ENCODE measurements at regions not wholly inside any gene's neighbourhood (a gene's known extent, or its start where the extent isn't known, plus 50 kb on each side); places are given as distances from the start of the nearest gene placed in this dataset.
A peak's percentile ranks its signal among the peaks of the same experiment; 100 is the strongest.
"Not testable (repeated sequence)": the region's sequence is repeated elsewhere in the genome, so short reads cannot be mapped to it uniquely, and the experiment has no call there.

- POLR2A ChIA-PET (ENCODE audit: unreplicated experiment), result no interaction called here
- DNase-seq, result peak in 1 of 2 experiments; percentile 77
- Histone ChIP-seq H4K20me1 (ENCODE audit: insufficient read depth) (no peaks in the 10 kb centered on the region), H3K9me3 (ENCODE audit: insufficient read depth, low read depth) (peaks cover 5% of the 10 kb centered on the region; the same call in 1 of the 2 replicates), H3K4me3 (no peak overlapping the region), H3K27me3 (ENCODE audit: insufficient read depth, low read depth) (no peaks in the 10 kb centered on the region), H3K36me3 (ENCODE audit: low read depth) (no peaks in the 10 kb centered on the region), H3F3A (ENCODE audit: insufficient read depth, low read depth) (peaks cover 14% of the 10 kb centered on the region; the same call in 1 of the 2 replicates), H3K4me2 (peak overlapping the region; percentile 12; the same call in 1 of the 2 replicates), H3K27ac (peak overlapping the region; percentile 52), H3K79me2 (ENCODE audit: low read depth) (no peaks in the 10 kb centered on the region), H3K4me1 (replicated peaks; ENCODE audit: insufficient read depth) (peaks cover 38% of the 10 kb centered on the region), H2AFZ (no peak overlapping the region), H3K9me2 (ENCODE audit: insufficient read depth) (no peaks in the 10 kb centered on the region)
- intact Hi-C loops (cut with micrococcal nuclease; ENCODE audit: unreplicated experiment), result no loop called here
- CTCF ChIA-PET, result interaction anchor here (1.0 kb wide), 1 partner anchor 19 kb away, joined by 11 read pairs; no protein-coding TSS in a partner anchor
- TF ChIP-seq, protein P1, sequence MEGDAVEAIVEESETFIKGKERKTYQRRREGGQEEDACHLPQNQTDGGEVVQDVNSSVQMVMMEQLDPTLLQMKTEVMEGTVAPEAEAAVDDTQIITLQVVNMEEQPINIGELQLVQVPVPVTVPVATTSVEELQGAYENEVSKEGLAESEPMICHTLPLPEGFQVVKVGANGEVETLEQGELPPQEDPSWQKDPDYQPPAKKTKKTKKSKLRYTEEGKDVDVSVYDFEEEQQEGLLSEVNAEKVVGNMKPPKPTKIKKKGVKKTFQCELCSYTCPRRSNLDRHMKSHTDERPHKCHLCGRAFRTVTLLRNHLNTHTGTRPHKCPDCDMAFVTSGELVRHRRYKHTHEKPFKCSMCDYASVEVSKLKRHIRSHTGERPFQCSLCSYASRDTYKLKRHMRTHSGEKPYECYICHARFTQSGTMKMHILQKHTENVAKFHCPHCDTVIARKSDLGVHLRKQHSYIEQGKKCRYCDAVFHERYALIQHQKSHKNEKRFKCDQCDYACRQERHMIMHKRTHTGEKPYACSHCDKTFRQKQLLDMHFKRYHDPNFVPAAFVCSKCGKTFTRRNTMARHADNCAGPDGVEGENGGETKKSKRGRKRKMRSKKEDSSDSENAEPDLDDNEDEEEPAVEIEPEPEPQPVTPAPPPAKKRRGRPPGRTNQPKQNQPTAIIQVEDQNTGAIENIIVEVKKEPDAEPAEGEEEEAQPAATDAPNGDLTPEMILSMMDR (conservative IDR thresholded peaks at IDR 0.05), result no peak
- TF ChIP-seq EZH2 (IDR thresholded peaks at IDR 0.05; ENCODE audit: low read depth), result no peak
- BruUV-seq (replicated peaks), result no TSS peak
Measured at GRCh38 chr7:142568435-142569097, 180.7 kb upstream of the PRSS1 start.

GRCh38 chr7:142567201-142568075, 181.8 kb upstream of the PRSS1 start:
- H3K9me2 ChIP-seq (ENCODE audit: insufficient read depth), result no peaks in the 10 kb centered on the region
- H2AFZ ChIP-seq, result no peak overlapping the region
- no peaks in the 10 kb centered on the region for H3K36me3 ChIP-seq (ENCODE audit: low read depth)
- ChIA-PET CTCF (no interaction called here), POLR2A (ENCODE audit: unreplicated experiment) (no interaction called here)
- TF ChIP-seq, protein P1 (conservative IDR thresholded peaks at IDR 0.05), result no peak
- no peak for TF ChIP-seq EZH2 (IDR thresholded peaks at IDR 0.05; ENCODE audit: low read depth)
- peaks cover 14% of the 10 kb centered on the region; the same call in 1 of the 2 replicates for H3F3A ChIP-seq (ENCODE audit: insufficient read depth, low read depth)
- peaks cover 5% of the 10 kb centered on the region; the same call in 1 of the 2 replicates for H3K9me3 ChIP-seq (ENCODE audit: insufficient read depth, low read depth)
- BruUV-seq (replicated peaks), result no TSS peak
- H3K27ac ChIP-seq, result no peak overlapping the region
- H3K4me2 ChIP-seq, result no peak overlapping the region; the same call in 1 of the 2 replicates
- no peak for DNase-seq
- no peaks in the 10 kb centered on the region for H3K79me2 ChIP-seq (ENCODE audit: low read depth)
- intact Hi-C loops (cut with micrococcal nuclease; ENCODE audit: unreplicated experiment), result no loop called here
- peaks cover 48% of the 10 kb centered on the region for H3K4me1 ChIP-seq (replicated peaks; ENCODE audit: insufficient read depth)
- H4K20me1 ChIP-seq (ENCODE audit: insufficient read depth), result no peaks in the 10 kb centered on the region
- no peak overlapping the region for H3K4me3 ChIP-seq
- H3K27me3 ChIP-seq (ENCODE audit: insufficient read depth, low read depth), result no peaks in the 10 kb centered on the region

- intact Hi-C loops (cut with micrococcal nuclease; ENCODE audit: unreplicated experiment), result no loop called here
- Histone ChIP-seq H3F3A (ENCODE audit: insufficient read depth, low read depth) (peaks cover 14% of the 10 kb centered on the region; the same call in 1 of the 2 replicates), H3K9me2 (ENCODE audit: insufficient read depth) (no peaks in the 10 kb centered on the region), H3K4me3 (no peak overlapping the region), H2AFZ (no peak overlapping the region), H3K27ac (no peak overlapping the region), H4K20me1 (ENCODE audit: insufficient read depth) (no peaks in the 10 kb centered on the region), H3K36me3 (ENCODE audit: low read depth) (no peaks in the 10 kb centered on the region), H3K9me3 (ENCODE audit: insufficient read depth, low read depth) (peaks cover 5% of the 10 kb centered on the region; the same call in 1 of the 2 replicates), H3K4me1 (replicated peaks; ENCODE audit: insufficient read depth) (peaks cover 45% of the 10 kb centered on the region), H3K79me2 (ENCODE audit: low read depth) (no peaks in the 10 kb centered on the region), H3K27me3 (ENCODE audit: insufficient read depth, low read depth) (no peaks in the 10 kb centered on the region), H3K4me2 (no peak overlapping the region)
- BruUV-seq (replicated peaks), result no TSS peak
- no peak for TF ChIP-seq EZH2 (IDR thresholded peaks at IDR 0.05; ENCODE audit: low read depth)
- TF ChIP-seq, protein P1 (conservative IDR thresholded peaks at IDR 0.05), result no peak
- CTCF ChIA-PET, result no interaction called here
- DNase-seq, result no peak
- POLR2A ChIA-PET (ENCODE audit: unreplicated experiment), result no interaction called here
Measured at GRCh38 chr7:142566271-142566670, 183.0 kb upstream of the PRSS1 start.

GRCh38 chr7:142564125-142564524, 185.1 kb upstream of the PRSS1 start:
- CTCF ChIA-PET; POLR2A ChIA-PET (ENCODE audit: unreplicated experiment); intact Hi-C loops (cut with micrococcal nuclease; ENCODE audit: unreplicated experiment); H4K20me1 ChIP-seq (ENCODE audit: insufficient read depth); H3K4me3 ChIP-seq; DNase-seq; BruUV-seq (replicated peaks); H3K27me3 ChIP-seq (ENCODE audit: insufficient read depth, low read depth); H3K36me3 ChIP-seq (ENCODE audit: low read depth); H3K4me2 ChIP-seq; H3K9me3 ChIP-seq (ENCODE audit: insufficient read depth, low read depth); H3K79me2 ChIP-seq (ENCODE audit: low read depth); H3K9me2 ChIP-seq (ENCODE audit: insufficient read depth); H2AFZ ChIP-seq; H3K27ac ChIP-seq: not testable (repeated sequence)
- peaks cover 32% of the 10 kb centered on the region for H3K4me1 ChIP-seq (replicated peaks; ENCODE audit: insufficient read depth)
- peaks cover 14% of the 10 kb centered on the region; the same call in 1 of the 2 replicates for H3F3A ChIP-seq (ENCODE audit: insufficient read depth, low read depth)

All from PC-9 (cell line).